ENCODE measurements at regions not wholly inside any gene's neighbourhood (a gene's known extent, or its start where the extent isn't known, plus 50 kb on each side); places are given as distances from the start of the nearest gene placed in this dataset.
"Not testable (repeated sequence)": the region's sequence is repeated elsewhere in the genome, so short reads cannot be mapped to it uniquely, and the experiment has no call there.

GRCh38 chr9:90162819-90163218 is 479.8 kb downstream of the DIRAS2 start:
- Histone ChIP-seq H4K91ac (ENCODE audit: low read depth, low read length) (no peak overlapping the region), H3K4me2 (ENCODE audit: low read length) (no peak overlapping the region), H3K4ac (ENCODE audit: low read depth, low read length) (no peak overlapping the region), H3K9ac (ENCODE audit: low read length) (no peak overlapping the region), H3K14ac (ENCODE audit: low read length) (no peak overlapping the region), H4K8ac (ENCODE audit: low read depth, low read length) (no peak overlapping the region), H4K12ac (ENCODE audit: low read depth, low read length) (no peak overlapping the region), H2BK5ac (ENCODE audit: low read depth, low read length, poor library complexity) (no peak overlapping the region), H3K23ac (ENCODE audit: low read length) (no peak overlapping the region), H3K4me3 (ENCODE audit: low read depth, low read length) (no peak overlapping the region), H3K27me3 (ENCODE audit: insufficient read depth, low read length) (no peaks in the 10 kb centered on the region), H2AK5ac (ENCODE audit: low read length) (no peak overlapping the region), H3K18ac (ENCODE audit: low read length) (no peak overlapping the region), H3K4me1 (ENCODE audit: control insufficient read depth in 1 of 2, insufficient read depth in 2 of 2, low read length in 2 of 2) (no peaks in the 10 kb centered on the region), H2BK120ac (ENCODE audit: insufficient read depth, low read length, poor library complexity) (no peak overlapping the region), H3K79me1 (ENCODE audit: low read length) (no peaks in the 10 kb centered on the region), H2AFZ (ENCODE audit: insufficient read depth, low read length, poor library complexity) (no peak overlapping the region), H2BK12ac (ENCODE audit: low read length) (no peak overlapping the region), H3K79me2 (ENCODE audit: control insufficient read depth, insufficient read depth, low read length, poor library complexity) (no peaks in the 10 kb centered on the region), H3K9me3 (ENCODE audit: insufficient read depth, low read depth, low read length) (peaks cover 3% of the 10 kb centered on the region), H3K36me3 (ENCODE audit: control insufficient read depth in 1 of 2, insufficient read depth in 2 of 2, low read length in 2 of 2) (no peaks in the 10 kb centered on the region), H3K27ac (ENCODE audit: low read depth, low read length) (no peak overlapping the region)
- no CpG with 5 or more reads among the region's 3 CpGs for WGBS (ENCODE audit: extremely low coverage, insufficient coverage, insufficient read length)
- DNase-seq, result no peak

- Histone ChIP-seq H3K18ac (ENCODE audit: low read length) (no peak overlapping the region), H3K27ac (ENCODE audit: low read depth, low read length) (no peak overlapping the region), H3K4me1 (ENCODE audit: control insufficient read depth in 1 of 2, insufficient read depth in 2 of 2, low read length in 2 of 2) (no peaks in the 10 kb centered on the region), H2AFZ (ENCODE audit: insufficient read depth, low read length, poor library complexity) (no peak overlapping the region), H3K9me3 (ENCODE audit: insufficient read depth, low read depth, low read length) (peaks cover 3% of the 10 kb centered on the region), H4K12ac (ENCODE audit: low read depth, low read length) (no peak overlapping the region), H4K91ac (ENCODE audit: low read depth, low read length) (no peak overlapping the region), H3K79me2 (ENCODE audit: control insufficient read depth, insufficient read depth, low read length, poor library complexity) (no peaks in the 10 kb centered on the region), H3K9ac (ENCODE audit: low read length) (no peak overlapping the region), H2BK12ac (ENCODE audit: low read length) (no peak overlapping the region), H2BK120ac (ENCODE audit: insufficient read depth, low read length, poor library complexity) (no peak overlapping the region), H3K14ac (ENCODE audit: low read length) (no peak overlapping the region), H3K36me3 (ENCODE audit: control insufficient read depth in 1 of 2, insufficient read depth in 2 of 2, low read length in 2 of 2) (no peaks in the 10 kb centered on the region), H3K4ac (ENCODE audit: low read depth, low read length) (no peak overlapping the region), H3K4me3 (ENCODE audit: low read depth, low read length) (no peak overlapping the region), H4K8ac (ENCODE audit: low read depth, low read length) (no peak overlapping the region), H3K4me2 (ENCODE audit: low read length) (no peak overlapping the region), H3K23ac (ENCODE audit: low read length) (no peak overlapping the region), H3K79me1 (ENCODE audit: low read length) (no peaks in the 10 kb centered on the region), H3K27me3 (ENCODE audit: insufficient read depth, low read length) (no peaks in the 10 kb centered on the region), H2BK5ac (ENCODE audit: low read depth, low read length, poor library complexity) (no peak overlapping the region), H2AK5ac (ENCODE audit: low read length) (no peak overlapping the region)
- WGBS (ENCODE audit: extremely low coverage, insufficient coverage, insufficient read length), result no CpG with 5 or more reads among the region's 6 CpGs
- DNase-seq, result no peak
These were observed 477.3 kb downstream of the DIRAS2 start for GRCh38 chr9:90165281-90165680.

- H3K14ac ChIP-seq (ENCODE audit: low read length); H2BK5ac ChIP-seq (ENCODE audit: low read depth, low read length, poor library complexity); H4K91ac ChIP-seq (ENCODE audit: low read depth, low read length); H2BK12ac ChIP-seq (ENCODE audit: low read length); H4K8ac ChIP-seq (ENCODE audit: low read depth, low read length); H3K18ac ChIP-seq (ENCODE audit: low read length); H3K4me3 ChIP-seq (ENCODE audit: low read depth, low read length); H3K36me3 ChIP-seq (ENCODE audit: control insufficient read depth in 1 of 2, insufficient read depth in 2 of 2, low read length in 2 of 2); H3K27ac ChIP-seq (ENCODE audit: low read depth, low read length); H3K79me2 ChIP-seq (ENCODE audit: control insufficient read depth, insufficient read depth, low read length, poor library complexity); H2AK5ac ChIP-seq (ENCODE audit: low read length); DNase-seq; H3K23ac ChIP-seq (ENCODE audit: low read length); H3K9me3 ChIP-seq (ENCODE audit: insufficient read depth, low read depth, low read length); H3K4me2 ChIP-seq (ENCODE audit: low read length); H3K4me1 ChIP-seq (ENCODE audit: control insufficient read depth in 1 of 2, insufficient read depth in 2 of 2, low read length in 2 of 2); H4K12ac ChIP-seq (ENCODE audit: low read depth, low read length); H2BK120ac ChIP-seq (ENCODE audit: insufficient read depth, low read length, poor library complexity); H3K9ac ChIP-seq (ENCODE audit: low read length); H3K27me3 ChIP-seq (ENCODE audit: insufficient read depth, low read length); H2AFZ ChIP-seq (ENCODE audit: insufficient read depth, low read length, poor library complexity); H3K79me1 ChIP-seq (ENCODE audit: low read length); H3K4ac ChIP-seq (ENCODE audit: low read depth, low read length): not testable (repeated sequence)
- WGBS (ENCODE audit: extremely low coverage, insufficient coverage, insufficient read length), result no CpG with 5 or more reads among the region's 3 CpGs
These were observed 476.2 kb downstream of the DIRAS2 start for GRCh38 chr9:90166374-90166773.

- no peak overlapping the region for H4K91ac ChIP-seq (ENCODE audit: low read depth, low read length)
These were observed 474.7 kb downstream of the DIRAS2 start for GRCh38 chr9:90167914-90168313.

More at GRCh38 chr9:90167914-90168313, 474.7 kb downstream of the DIRAS2 start:
- no peak overlapping the region for H3K23ac ChIP-seq (ENCODE audit: low read length)
- H3K79me1 ChIP-seq (ENCODE audit: low read length), result no peaks in the 10 kb centered on the region
- no peak overlapping the region for H2AFZ ChIP-seq (ENCODE audit: insufficient read depth, low read length, poor library complexity)
- no peak overlapping the region for H3K18ac ChIP-seq (ENCODE audit: low read length)
- no peak overlapping the region for H2AK5ac ChIP-seq (ENCODE audit: low read length)
- H4K8ac ChIP-seq (ENCODE audit: low read depth, low read length), result no peak overlapping the region
- no peak for DNase-seq
- H3K14ac ChIP-seq (ENCODE audit: low read length), result no peak overlapping the region
- WGBS (ENCODE audit: extremely low coverage, insufficient coverage, insufficient read length), result no CpG with 5 or more reads among the region's 2 CpGs
- H3K27ac ChIP-seq (ENCODE audit: low read depth, low read length), result no peak overlapping the region
- no peak overlapping the region for H2BK5ac ChIP-seq (ENCODE audit: low read depth, low read length, poor library complexity)
- no peaks in the 10 kb centered on the region for H3K27me3 ChIP-seq (ENCODE audit: insufficient read depth, low read length)
- no peak overlapping the region for H4K12ac ChIP-seq (ENCODE audit: low read depth, low read length)
- H2BK120ac ChIP-seq (ENCODE audit: insufficient read depth, low read length, poor library complexity), result no peak overlapping the region
- no peaks in the 10 kb centered on the region for H3K4me1 ChIP-seq (ENCODE audit: control insufficient read depth in 1 of 2, insufficient read depth in 2 of 2, low read length in 2 of 2)
- H3K9me3 ChIP-seq (ENCODE audit: insufficient read depth, low read depth, low read length), result no peaks in the 10 kb centered on the region
- no peak overlapping the region for H3K4me2 ChIP-seq (ENCODE audit: low read length)
- H2BK12ac ChIP-seq (ENCODE audit: low read length), result no peak overlapping the region
- no peaks in the 10 kb centered on the region for H3K36me3 ChIP-seq (ENCODE audit: control insufficient read depth in 1 of 2, insufficient read depth in 2 of 2, low read length in 2 of 2)
- no peaks in the 10 kb centered on the region for H3K79me2 ChIP-seq (ENCODE audit: control insufficient read depth, insufficient read depth, low read length, poor library complexity)
- no peak overlapping the region for H3K4ac ChIP-seq (ENCODE audit: low read depth, low read length)
- H3K4me3 ChIP-seq (ENCODE audit: low read depth, low read length), result no peak overlapping the region
- no peak overlapping the region for H3K9ac ChIP-seq (ENCODE audit: low read length)
